C4-2B (cell line): ENCODE measurements at regions not wholly inside any gene's neighbourhood (a gene's known extent, or its start where the extent isn't known, plus 50 kb on each side); places are given as distances from the start of the nearest gene placed in this dataset.

ENCODE experiments used
- ZFX ChIP-seq: fragments of 450-650 bp; IDR thresholded peaks from 2 replicates; pipeline ENCODE4 v1.6.1; 2017
- TF ChIP-seq, protein P1 (sequence below): fragments of 450-650 bp; conservative IDR thresholded peaks from 2 replicates; pipeline ENCODE4 v1.5.1; 2017; ENCODE audit warnings: mild to moderate bottlenecking

DNA sequence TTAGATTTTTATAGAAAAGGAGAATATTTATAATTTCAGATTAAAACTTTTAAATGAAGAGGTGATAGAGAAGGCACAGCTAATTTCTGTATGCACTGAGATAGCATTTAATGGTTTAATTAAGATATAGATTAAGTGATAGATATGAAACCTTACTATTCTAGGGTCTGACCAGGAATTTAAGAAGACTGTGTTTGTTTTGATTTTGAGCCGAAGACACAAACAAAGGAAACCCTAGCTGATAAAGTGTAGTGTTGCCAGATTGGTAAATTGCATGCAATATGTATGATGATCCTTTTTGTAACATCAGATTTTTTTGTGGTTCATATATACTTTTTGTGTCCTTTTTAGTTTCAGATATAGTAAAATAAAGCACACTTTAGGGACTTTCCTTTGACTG lies 141.8 kb downstream of the ZPLD1 start:
- TF ChIP-seq, protein P1, sequence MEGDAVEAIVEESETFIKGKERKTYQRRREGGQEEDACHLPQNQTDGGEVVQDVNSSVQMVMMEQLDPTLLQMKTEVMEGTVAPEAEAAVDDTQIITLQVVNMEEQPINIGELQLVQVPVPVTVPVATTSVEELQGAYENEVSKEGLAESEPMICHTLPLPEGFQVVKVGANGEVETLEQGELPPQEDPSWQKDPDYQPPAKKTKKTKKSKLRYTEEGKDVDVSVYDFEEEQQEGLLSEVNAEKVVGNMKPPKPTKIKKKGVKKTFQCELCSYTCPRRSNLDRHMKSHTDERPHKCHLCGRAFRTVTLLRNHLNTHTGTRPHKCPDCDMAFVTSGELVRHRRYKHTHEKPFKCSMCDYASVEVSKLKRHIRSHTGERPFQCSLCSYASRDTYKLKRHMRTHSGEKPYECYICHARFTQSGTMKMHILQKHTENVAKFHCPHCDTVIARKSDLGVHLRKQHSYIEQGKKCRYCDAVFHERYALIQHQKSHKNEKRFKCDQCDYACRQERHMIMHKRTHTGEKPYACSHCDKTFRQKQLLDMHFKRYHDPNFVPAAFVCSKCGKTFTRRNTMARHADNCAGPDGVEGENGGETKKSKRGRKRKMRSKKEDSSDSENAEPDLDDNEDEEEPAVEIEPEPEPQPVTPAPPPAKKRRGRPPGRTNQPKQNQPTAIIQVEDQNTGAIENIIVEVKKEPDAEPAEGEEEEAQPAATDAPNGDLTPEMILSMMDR, result no peak
- TF ChIP-seq ZFX, result no peak
